GM23338 (cell line): ENCODE measurements at regions not wholly inside any gene's neighbourhood (a gene's known extent, or its start where the extent isn't known, plus 50 kb on each side); places are given as distances from the start of the nearest gene placed in this dataset.

Experiments
- EZH2 ChIP-seq: fragments of 200-600 bp; sonication (generic); IDR thresholded peaks from one replicate; pipeline ENCODE4 v1.8.0; 2017; ENCODE audit warnings: antibody characterized with exemption, mild to moderate bottlenecking, low read depth; ENCODE audit not compliant: unreplicated experiment
- POLR2AphosphoS5 ChIP-seq: IDR thresholded peaks from 2 replicates; pipeline ENCODE4 v1.6.1; 2016; ENCODE audit warnings: antibody characterized with exemption, low read depth
- TF ChIP-seq, protein P1 (sequence below), 2 experiments: fragments of 200-600 bp in 1 of 2; sonication (generic) in 1 of 2; conservative IDR thresholded peaks; 2 replicates each; pipeline versions ENCODE4 v1.5.1 to v1.6.1; 2016 to 2017; ENCODE audit warnings: antibody characterized with exemption in 2 of 2, low read depth in 2 of 2, mild to moderate bottlenecking in 2 of 2, moderate library complexity in 1 of 2

DNA sequence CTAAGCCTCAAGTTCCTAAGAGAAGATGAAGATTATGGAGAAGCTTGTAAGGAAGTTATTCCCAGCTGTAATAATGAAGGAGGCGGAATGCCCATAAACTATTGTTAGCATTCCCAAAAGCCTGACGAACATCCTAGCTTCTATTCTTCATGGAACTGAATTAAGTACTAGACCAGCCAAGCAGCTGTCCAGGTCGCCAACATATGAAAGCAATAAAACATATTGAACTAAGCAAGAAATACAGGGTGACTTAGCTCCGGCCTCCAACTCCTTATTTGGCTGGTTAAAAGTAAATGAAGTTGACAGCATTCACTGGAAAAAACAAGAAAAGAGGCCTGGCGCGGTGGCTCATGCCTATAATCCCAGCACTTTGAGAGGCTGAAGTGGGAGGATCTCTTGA is 174.0 kb upstream of the TPM1 start:
- TF ChIP-seq POLR2AphosphoS5 (no peak), EZH2 (no peak)
- TF ChIP-seq, protein P1, sequence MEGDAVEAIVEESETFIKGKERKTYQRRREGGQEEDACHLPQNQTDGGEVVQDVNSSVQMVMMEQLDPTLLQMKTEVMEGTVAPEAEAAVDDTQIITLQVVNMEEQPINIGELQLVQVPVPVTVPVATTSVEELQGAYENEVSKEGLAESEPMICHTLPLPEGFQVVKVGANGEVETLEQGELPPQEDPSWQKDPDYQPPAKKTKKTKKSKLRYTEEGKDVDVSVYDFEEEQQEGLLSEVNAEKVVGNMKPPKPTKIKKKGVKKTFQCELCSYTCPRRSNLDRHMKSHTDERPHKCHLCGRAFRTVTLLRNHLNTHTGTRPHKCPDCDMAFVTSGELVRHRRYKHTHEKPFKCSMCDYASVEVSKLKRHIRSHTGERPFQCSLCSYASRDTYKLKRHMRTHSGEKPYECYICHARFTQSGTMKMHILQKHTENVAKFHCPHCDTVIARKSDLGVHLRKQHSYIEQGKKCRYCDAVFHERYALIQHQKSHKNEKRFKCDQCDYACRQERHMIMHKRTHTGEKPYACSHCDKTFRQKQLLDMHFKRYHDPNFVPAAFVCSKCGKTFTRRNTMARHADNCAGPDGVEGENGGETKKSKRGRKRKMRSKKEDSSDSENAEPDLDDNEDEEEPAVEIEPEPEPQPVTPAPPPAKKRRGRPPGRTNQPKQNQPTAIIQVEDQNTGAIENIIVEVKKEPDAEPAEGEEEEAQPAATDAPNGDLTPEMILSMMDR (conservative IDR thresholded peaks at IDR 0.05; ENCODE audit: low read depth in 2 of 2): no peak
